ENCODE measurements at regions not wholly inside any gene's neighbourhood (a gene's known extent, or its start where the extent isn't known, plus 50 kb on each side); places are given as distances from the start of the nearest gene placed in this dataset.

- H3K9me3 ChIP-seq = no peaks in the 10 kb centered on the region
- no peaks in the 10 kb centered on the region for H3K36me3 ChIP-seq
- no peaks in the 10 kb centered on the region for H3K4me1 ChIP-seq
- H3K27ac ChIP-seq = no peak overlapping the region
- WGBS = 66% methylated on average over 6 of the region's 6 CpGs
- TF ChIP-seq, protein P1, sequence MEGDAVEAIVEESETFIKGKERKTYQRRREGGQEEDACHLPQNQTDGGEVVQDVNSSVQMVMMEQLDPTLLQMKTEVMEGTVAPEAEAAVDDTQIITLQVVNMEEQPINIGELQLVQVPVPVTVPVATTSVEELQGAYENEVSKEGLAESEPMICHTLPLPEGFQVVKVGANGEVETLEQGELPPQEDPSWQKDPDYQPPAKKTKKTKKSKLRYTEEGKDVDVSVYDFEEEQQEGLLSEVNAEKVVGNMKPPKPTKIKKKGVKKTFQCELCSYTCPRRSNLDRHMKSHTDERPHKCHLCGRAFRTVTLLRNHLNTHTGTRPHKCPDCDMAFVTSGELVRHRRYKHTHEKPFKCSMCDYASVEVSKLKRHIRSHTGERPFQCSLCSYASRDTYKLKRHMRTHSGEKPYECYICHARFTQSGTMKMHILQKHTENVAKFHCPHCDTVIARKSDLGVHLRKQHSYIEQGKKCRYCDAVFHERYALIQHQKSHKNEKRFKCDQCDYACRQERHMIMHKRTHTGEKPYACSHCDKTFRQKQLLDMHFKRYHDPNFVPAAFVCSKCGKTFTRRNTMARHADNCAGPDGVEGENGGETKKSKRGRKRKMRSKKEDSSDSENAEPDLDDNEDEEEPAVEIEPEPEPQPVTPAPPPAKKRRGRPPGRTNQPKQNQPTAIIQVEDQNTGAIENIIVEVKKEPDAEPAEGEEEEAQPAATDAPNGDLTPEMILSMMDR (IDR thresholded peaks at IDR 0.05) = no peak
- TF ChIP-seq EP300 (IDR thresholded peaks at IDR 0.05) (no peak), POLR2AphosphoS5 (IDR thresholded peaks at IDR 0.05) (no peak), POLR2A (IDR thresholded peaks at IDR 0.05) (no peak)
- DNase-seq (ENCODE audit: low spot score in 2 of 2) = no peak
- no peak overlapping the region for H3K4me3 ChIP-seq
- no peaks in the 10 kb centered on the region for H3K27me3 ChIP-seq
Observed at GRCh38 chr2:9074930-9075329, 71.4 kb upstream of the MBOAT2 start.

GRCh38 chr2:9071584-9072124, 68.2 kb upstream of the MBOAT2 start:
- no peak overlapping the region for H3K27ac ChIP-seq
- H3K4me1 ChIP-seq = no peaks in the 10 kb centered on the region
- WGBS = 91% methylated on average over 6 of the region's 6 CpGs
- H3K27me3 ChIP-seq = no peaks in the 10 kb centered on the region
- no peak overlapping the region for H3K4me3 ChIP-seq
- no peaks in the 10 kb centered on the region for H3K36me3 ChIP-seq
- no peaks in the 10 kb centered on the region for H3K9me3 ChIP-seq
- TF ChIP-seq EP300 (IDR thresholded peaks at IDR 0.05) = no peak
- no peak for TF ChIP-seq POLR2AphosphoS5 (IDR thresholded peaks at IDR 0.05)
- TF ChIP-seq POLR2A (IDR thresholded peaks at IDR 0.05) = no peak
- TF ChIP-seq, protein P1 (IDR thresholded peaks at IDR 0.05) = no peak
- DNase-seq (ENCODE audit: low spot score in 2 of 2) = no peak

DNA sequence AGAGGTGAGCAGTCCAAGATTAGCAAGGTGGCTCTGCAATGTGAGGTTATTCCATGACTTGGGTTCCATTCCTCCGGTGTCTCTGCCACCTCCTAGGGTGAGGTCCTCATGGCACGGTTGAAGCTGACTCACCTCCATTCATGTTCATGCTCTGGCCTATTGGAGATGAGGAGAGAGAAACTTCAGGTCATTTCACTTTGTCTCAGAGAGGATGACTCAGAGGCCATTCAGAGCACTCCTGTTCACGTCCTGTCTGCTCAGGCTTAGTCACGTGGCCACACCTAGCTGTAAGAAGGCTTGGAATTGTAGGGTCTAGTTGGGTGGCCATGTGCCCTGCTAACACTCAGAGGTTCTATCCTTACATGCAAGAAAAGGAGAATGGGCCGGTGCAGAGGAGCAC, 67.5 kb upstream of the MBOAT2 start:
- WGBS = 59% methylated on average over 5 of the region's 5 CpGs
- Histone ChIP-seq H3K27ac (no peak overlapping the region), H3K27me3 (no peaks in the 10 kb centered on the region), H3K36me3 (no peaks in the 10 kb centered on the region), H3K4me3 (no peak overlapping the region), H3K9me3 (peaks cover under 1% of the 10 kb centered on the region), H3K4me1 (no peaks in the 10 kb centered on the region)
- TF ChIP-seq EP300 (IDR thresholded peaks at IDR 0.05) (no peak), POLR2AphosphoS5 (IDR thresholded peaks at IDR 0.05) (no peak), POLR2A (IDR thresholded peaks at IDR 0.05) (no peak)
- TF ChIP-seq, protein P1 (IDR thresholded peaks at IDR 0.05) = no peak
- DNase-seq (ENCODE audit: low spot score in 2 of 2) = no peak

DNA sequence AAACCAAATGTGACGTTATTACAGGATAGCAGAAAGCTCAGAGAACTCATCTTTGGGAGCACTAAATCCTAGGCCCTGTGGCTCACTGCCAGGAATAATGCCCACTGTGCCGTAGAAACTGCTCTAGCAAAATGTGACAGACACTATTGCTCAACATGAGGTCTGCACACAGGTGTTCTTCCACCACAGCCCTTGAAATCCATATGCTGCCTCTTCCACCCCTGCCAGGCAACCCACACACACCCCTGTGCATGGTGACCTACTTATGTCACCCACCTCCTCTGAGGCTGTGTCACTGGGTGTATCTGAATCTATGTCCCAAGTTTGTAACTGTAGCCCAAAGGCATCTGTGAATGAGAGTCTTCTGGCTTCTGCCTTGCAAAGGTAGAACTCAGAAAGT, 66.1 kb upstream of the MBOAT2 start:
- H3K27me3 ChIP-seq = no peaks in the 10 kb centered on the region
- no peak overlapping the region for H3K4me3 ChIP-seq
- H3K27ac ChIP-seq = no peak overlapping the region
- no peaks in the 10 kb centered on the region for H3K4me1 ChIP-seq
- TF ChIP-seq POLR2AphosphoS5 (IDR thresholded peaks at IDR 0.05) = no peak
- no peak for TF ChIP-seq POLR2A (IDR thresholded peaks at IDR 0.05)
- TF ChIP-seq, protein P1 (IDR thresholded peaks at IDR 0.05) = no peak
- TF ChIP-seq EP300 (IDR thresholded peaks at IDR 0.05) = no peak
- H3K36me3 ChIP-seq = no peaks in the 10 kb centered on the region
- peaks cover 9% of the 10 kb centered on the region for H3K9me3 ChIP-seq
- 83% methylated on average over 2 of the region's 2 CpGs for WGBS
- DNase-seq (ENCODE audit: low spot score in 2 of 2) = no peak

DNA sequence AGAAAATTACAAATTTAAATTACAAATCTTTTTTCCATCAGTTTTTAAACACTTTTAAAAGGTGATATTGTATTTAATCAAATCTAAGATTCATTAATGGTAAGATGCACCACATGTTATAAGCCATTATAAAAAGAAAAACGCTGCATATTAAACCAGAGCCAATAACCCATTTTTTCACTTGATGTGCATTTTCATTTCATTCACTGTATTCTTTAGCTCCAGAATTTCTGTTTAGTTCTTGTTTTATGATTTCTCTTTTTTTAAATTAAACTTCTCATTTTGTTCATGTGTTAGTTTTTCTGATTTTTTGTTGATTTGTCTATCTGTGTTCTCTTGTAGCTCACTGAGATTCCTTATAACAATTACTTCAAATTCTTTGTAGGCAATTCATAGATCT, 62.4 kb upstream of the MBOAT2 start:
- TF ChIP-seq POLR2A (IDR thresholded peaks at IDR 0.05) = no peak
- TF ChIP-seq POLR2AphosphoS5 (IDR thresholded peaks at IDR 0.05) = no peak
- TF ChIP-seq, protein P1 (IDR thresholded peaks at IDR 0.05) = no peak
- no peak for TF ChIP-seq EP300 (IDR thresholded peaks at IDR 0.05)
- H3K36me3 ChIP-seq = no peaks in the 10 kb centered on the region
- H3K9me3 ChIP-seq = peaks cover 9% of the 10 kb centered on the region
- no peak overlapping the region for H3K4me3 ChIP-seq
- DNase-seq (ENCODE audit: low spot score in 2 of 2) = no peak
- H3K27me3 ChIP-seq = no peaks in the 10 kb centered on the region
- WGBS = 90% methylated on average over 1 of the region's 1 CpG
- no peaks in the 10 kb centered on the region for H3K4me1 ChIP-seq
- no peak overlapping the region for H3K27ac ChIP-seq

Measured in suprapubic skin (tissue), 4 donors.